ENCODE measurements at regions not wholly inside any gene's neighbourhood (a gene's known extent, or its start where the extent isn't known, plus 50 kb on each side); places are given as distances from the start of the nearest gene placed in this dataset.

DNA sequence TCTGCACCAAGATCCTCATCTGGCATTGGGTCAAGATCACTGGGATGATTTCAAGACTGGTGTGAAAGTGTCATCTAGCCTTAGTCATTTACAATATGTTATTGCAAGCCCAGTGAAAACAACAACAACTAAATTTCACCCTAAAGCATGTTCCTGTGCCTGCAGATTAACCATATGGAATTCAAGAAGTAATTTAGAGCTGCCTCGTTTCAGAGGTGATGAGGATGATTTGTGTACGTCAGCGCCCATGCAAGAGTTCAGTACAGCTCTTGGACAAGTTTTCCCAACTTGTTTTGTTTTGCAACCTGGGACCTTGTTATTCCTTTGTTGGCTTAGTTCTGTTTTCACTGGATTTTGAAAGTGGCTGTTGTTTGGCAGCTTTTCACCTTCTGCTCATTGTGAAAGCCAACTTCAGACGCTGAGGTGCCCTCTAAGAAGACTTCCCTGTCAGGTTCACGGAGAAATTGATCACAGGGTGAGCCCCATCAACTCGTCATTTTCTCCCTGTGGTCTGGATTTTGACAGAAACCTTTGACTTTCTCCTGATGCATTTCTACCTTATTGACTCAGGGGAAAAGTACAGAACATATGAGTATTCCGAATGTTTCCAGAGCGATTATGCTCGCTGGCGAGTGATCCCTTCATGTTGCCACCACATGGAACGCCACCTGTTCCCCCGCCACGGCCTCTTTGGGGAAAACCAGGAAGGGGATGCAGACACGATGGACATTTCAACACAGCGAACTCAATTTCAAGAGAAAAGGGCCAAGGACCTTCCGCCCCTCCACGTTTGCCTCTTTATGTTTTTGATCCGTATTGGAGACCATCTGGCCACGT, 85.6 kb downstream of the FOXL1 start:
- no peak overlapping the region for H3K4me3 ChIP-seq (ENCODE audit: low read depth, low read length)
- TF ChIP-seq, protein P1, sequence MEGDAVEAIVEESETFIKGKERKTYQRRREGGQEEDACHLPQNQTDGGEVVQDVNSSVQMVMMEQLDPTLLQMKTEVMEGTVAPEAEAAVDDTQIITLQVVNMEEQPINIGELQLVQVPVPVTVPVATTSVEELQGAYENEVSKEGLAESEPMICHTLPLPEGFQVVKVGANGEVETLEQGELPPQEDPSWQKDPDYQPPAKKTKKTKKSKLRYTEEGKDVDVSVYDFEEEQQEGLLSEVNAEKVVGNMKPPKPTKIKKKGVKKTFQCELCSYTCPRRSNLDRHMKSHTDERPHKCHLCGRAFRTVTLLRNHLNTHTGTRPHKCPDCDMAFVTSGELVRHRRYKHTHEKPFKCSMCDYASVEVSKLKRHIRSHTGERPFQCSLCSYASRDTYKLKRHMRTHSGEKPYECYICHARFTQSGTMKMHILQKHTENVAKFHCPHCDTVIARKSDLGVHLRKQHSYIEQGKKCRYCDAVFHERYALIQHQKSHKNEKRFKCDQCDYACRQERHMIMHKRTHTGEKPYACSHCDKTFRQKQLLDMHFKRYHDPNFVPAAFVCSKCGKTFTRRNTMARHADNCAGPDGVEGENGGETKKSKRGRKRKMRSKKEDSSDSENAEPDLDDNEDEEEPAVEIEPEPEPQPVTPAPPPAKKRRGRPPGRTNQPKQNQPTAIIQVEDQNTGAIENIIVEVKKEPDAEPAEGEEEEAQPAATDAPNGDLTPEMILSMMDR (IDR thresholded peaks at IDR 0.05; ENCODE audit: low read depth, low read length) = no peak

DNA sequence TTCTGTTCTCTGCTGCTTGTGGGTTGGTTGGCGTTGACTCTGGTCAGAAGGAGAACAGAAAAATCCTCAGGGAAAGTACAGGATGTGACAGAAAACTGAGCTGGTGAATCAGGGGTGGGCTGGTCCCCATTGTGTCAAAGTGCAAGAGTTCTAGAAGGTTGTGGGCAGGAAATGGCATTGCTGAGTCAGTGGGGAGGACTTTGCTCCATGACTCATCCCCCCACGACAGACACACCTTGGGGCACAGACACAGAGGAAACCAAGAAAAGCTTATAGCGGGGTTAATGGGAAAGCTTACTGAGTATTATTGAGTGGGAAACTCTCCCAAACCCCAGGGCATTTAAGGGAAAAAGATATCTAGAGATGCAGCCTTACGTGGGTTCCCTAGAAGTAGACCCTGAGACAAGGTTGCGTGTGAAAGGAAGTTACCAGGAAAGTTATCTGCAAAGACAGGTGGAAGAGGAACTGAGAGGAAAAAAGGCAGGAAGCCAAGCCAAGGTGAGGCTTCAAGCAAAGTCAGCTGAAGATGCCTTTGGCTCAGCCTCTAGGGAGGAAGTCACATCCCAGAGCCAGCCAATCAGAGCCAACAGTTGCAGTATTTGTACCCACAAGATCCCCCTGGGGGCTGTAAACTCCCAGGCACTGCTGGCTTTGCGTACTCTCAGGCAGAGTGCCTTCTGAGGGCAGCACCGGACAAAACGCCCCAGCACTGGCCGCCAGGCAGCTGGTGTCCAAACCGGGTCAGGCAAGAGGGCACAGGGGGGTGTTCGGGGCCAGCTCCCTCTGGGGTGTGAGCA, 86.4 kb downstream of the FOXL1 start:
- no peak overlapping the region for H3K4me3 ChIP-seq (ENCODE audit: low read depth, low read length)
- TF ChIP-seq, protein P1 (IDR thresholded peaks at IDR 0.05; ENCODE audit: low read depth, low read length) = no peak

DNA sequence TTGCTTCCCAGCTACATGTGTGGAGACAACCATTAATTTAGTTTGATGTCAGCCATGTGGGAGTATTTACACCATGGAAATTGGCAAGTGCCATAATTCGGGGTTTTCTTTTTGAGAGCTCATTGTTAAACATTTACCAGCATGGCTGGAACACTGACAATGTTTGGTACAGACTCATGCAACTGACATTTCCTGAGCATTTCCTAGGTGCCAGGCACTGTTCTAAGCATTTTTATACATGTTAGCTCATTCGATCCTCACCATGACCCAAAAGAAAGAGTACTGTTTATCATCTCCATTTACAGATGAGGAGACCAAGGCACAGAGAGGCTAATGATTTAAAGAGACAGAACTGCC, 86.9 kb downstream of the FOXL1 start:
- TF ChIP-seq, protein P1 (IDR thresholded peaks at IDR 0.05; ENCODE audit: low read depth, low read length) = no peak
- H3K4me3 ChIP-seq (ENCODE audit: low read depth, low read length) = no peak overlapping the region

DNA sequence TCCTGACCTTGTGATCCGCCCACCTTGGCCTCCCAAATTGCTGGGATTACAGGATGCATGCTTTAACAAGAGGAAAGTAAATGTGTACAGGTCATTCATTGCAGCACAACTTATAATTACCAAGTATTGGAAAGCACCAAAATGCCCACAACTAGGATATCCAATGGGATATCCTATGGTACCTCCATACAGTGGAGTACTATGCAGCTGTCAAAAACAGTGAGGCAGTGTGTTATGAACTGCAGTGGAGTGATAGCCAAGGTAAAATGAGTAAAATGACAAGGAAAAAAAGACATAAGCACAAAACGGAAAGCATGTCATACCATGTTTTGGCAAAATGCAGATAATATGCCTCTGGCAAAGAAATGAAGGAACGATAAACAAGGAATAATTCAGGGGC, 87.6 kb downstream of the FOXL1 start:
- no peak overlapping the region for H3K4me3 ChIP-seq (ENCODE audit: low read depth, low read length)
- TF ChIP-seq, protein P1 (IDR thresholded peaks at IDR 0.05; ENCODE audit: low read depth, low read length) = no peak

DNA sequence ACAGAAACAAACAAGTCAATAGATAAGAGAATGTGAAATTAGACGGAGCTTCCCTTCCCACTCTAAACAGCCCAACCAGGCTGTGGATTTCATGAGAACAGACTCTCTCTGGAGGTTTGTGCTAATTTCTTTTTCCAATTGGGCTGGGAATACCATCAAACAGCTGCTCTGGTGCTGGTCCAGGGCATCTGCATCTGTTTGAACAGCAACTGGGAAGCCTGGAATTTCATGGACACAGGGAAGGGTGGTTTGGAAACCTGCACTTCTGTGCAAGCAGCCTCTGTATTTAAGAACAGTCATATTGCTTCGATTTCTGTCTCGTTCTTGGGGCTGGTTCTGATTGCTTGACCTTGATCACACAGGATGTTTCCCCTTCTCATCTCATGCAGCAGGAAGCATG, 88.7 kb downstream of the FOXL1 start:
- H3K4me3 ChIP-seq (ENCODE audit: low read depth, low read length) = no peak overlapping the region
- TF ChIP-seq, protein P1 (IDR thresholded peaks at IDR 0.05; ENCODE audit: low read depth, low read length) = no peak

DNA sequence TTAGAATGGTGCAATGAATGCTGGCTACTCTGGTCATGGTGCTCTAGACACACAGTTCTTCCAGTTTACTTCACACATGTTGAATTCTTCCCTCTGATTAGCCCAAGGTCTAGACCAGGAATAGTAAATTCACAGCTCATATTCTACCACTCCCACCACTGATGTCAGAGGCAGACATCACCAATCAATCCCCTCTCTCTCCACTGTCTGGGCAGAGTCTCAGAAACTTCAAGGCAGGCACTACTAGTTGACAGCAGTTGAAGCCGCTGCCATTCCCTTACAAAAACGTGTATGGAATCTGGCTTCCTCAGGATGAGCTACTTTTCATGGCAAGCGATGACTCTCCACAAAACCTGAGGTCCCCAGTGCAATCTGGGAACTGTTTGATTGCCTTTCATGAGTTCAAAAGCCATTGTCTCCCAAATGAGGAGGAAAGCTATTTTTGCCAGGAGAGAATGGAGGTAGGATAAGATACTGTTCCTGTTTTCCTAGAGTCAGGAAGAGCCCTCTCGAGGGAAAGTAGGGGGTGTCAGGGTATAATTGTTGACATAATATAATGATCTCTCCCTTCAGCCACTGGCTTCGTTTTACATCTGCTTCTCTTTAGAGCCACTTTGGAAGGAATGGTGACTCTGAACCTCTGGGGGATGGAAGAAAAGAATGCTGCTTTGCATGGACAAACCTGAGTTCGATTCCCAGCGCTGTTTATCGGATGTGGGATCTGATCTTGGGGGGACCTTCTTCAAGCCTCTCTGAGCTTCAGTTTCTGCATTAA, 90.0 kb downstream of the FOXL1 start:
- no peak overlapping the region for H3K4me3 ChIP-seq (ENCODE audit: low read depth, low read length)
- TF ChIP-seq, protein P1 (IDR thresholded peaks at IDR 0.05; ENCODE audit: low read depth, low read length) = no peak
